Esophagus muscularis mucosa (tissue), 3 donors: ENCODE measurements at regions not wholly inside any gene's neighbourhood (a gene's known extent, or its start where the extent isn't known, plus 50 kb on each side); places are given as distances from the start of the nearest gene placed in this dataset.

Source experiments
- POLR2AphosphoS5 ChIP-seq, 2 donors: sonication (generic); formaldehyde crosslinking; IDR thresholded peaks; one replicate each; pipeline ENCODE4 v1.6.1; 2017; ENCODE audit warnings: antibody characterized with exemption in 2 of 2
- TF ChIP-seq, protein P1 (sequence below), 3 experiments: fragments of 200-600 bp in 2 of 3; fragments of 450-650 bp in 1 of 3; sonication (generic) in 2 of 3; IDR thresholded peaks; one replicate each; pipeline ENCODE4 v1.5.1; 2017 to 2019; ENCODE audit warnings: antibody characterized with exemption in 3 of 3, mild to moderate bottlenecking in 2 of 3, moderate library complexity in 1 of 3

DNA sequence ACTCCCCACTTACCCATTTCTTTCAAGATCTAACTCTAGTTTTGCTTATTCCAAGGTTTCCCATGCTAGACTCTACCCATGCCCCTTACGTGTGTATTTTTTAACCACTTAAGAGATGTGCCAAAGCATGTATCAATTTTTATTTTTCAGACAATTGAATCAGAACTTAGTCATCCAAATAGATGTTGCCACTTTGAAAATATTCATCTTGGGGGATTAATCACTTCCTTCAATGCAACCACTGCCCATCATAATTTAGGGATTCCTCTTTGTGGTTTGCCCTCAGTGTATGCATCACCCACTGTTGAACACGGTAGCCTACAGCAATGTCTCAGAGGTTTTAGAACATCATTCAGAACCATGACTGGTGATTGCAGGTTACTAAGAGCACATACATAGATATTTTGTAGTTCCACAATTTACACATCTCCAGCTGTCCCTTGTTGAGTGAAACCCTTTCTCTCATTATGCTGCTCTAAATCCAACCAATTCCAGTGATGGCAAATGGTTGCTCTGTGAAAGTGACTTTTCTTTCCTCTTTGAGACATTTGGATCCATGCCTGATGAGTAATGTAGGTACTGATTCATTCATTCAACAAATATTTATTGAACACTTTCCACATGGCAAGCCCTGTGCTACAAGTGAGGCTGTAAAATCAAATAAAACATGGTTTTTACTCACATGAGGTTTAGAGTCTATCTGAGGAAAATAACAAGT is 60.6 kb upstream of the SERP2 start:
- TF ChIP-seq, protein P1, sequence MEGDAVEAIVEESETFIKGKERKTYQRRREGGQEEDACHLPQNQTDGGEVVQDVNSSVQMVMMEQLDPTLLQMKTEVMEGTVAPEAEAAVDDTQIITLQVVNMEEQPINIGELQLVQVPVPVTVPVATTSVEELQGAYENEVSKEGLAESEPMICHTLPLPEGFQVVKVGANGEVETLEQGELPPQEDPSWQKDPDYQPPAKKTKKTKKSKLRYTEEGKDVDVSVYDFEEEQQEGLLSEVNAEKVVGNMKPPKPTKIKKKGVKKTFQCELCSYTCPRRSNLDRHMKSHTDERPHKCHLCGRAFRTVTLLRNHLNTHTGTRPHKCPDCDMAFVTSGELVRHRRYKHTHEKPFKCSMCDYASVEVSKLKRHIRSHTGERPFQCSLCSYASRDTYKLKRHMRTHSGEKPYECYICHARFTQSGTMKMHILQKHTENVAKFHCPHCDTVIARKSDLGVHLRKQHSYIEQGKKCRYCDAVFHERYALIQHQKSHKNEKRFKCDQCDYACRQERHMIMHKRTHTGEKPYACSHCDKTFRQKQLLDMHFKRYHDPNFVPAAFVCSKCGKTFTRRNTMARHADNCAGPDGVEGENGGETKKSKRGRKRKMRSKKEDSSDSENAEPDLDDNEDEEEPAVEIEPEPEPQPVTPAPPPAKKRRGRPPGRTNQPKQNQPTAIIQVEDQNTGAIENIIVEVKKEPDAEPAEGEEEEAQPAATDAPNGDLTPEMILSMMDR (IDR thresholded peaks at IDR 0.05), result no peak
- no peak for TF ChIP-seq POLR2AphosphoS5 (IDR thresholded peaks at IDR 0.05)
